Bone marrow (tissue), 2 donors: ENCODE measurements at regions not wholly inside any gene's neighbourhood (a gene's known extent, or its start where the extent isn't known, plus 50 kb on each side); places are given as distances from the start of the nearest gene placed in this dataset.

ENCODE experiments used
- DNase-seq, 2 donors: peaks; one replicate each; lab custom pipeline; 2025; lab: John Stamatoyannopoulos, UW

DNA sequence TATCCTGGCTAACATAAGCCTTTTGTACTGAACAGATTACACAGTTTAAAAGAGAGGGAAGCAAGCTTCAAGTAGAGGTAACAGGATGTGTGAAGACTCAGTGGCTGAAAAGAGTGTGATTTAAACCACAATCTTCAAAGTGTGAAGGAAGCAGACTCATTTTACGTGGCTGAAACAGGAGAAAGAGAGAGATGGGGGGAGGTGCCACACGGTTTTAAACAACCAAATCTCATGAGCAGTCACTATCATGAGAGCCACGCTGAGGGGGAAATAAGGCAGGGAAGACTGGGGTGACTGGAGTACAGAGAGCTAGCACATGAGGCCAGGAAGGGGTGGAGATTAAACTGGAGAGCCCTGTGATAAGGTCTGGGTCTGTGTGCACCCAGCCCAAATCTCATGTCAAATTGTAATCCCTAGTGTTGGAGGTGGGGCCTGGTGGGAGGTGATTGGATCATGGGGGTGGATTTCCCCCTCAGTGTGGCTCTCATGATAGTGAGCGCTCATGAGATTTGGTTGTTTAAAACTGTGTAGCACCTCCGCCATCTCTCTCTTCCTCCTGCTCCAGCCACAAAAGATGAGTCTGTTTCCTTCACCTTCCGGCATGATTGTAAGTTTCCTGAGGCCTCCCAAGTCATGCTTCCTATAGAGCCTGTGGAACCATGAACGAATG is 318.6 kb upstream of the CD180 start:
- no peak for DNase-seq

- no peak for DNase-seq
Measured at GRCh38 chr5:67512758-67513157, 316.2 kb upstream of the CD180 start.

DNA sequence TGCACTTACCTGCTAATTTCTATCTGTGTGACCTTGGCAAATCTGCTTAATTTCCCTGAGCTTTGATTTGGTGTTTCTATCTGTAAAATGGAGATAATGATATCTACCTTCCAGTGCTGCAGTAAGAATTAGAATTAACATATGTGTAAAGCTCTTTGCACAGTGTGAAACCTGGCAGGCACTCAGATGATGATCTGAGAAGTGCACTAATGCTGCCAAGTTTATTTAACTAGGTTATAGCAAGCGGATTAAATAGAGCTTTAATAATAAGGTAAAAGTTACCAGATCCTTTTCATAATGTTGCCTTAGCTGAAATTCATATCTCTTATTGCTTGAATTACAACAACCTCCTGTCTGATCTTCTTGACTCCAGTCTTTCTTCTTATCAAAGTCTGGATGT is 315.3 kb upstream of the CD180 start:
- no peak for DNase-seq

DNA sequence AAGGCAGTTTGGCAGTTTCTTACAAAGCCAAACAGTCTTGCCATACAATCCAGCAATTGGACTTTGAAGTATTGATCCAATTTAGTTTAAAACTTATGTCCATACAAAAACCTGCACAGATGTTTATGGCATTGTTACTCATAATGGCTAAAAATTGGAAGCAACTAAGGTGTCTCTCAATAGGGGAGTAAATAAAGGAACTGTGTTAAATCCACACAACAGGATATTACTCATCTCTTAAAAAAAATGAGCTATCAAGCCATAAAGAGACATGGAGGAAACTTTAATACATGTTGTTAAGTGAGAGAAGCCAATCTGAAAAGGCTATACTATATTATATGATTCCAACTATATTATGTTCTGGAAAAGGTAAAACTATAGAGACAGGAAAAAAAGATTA is 313.6 kb upstream of the CD180 start:
- DNase-seq: no peak

DNA sequence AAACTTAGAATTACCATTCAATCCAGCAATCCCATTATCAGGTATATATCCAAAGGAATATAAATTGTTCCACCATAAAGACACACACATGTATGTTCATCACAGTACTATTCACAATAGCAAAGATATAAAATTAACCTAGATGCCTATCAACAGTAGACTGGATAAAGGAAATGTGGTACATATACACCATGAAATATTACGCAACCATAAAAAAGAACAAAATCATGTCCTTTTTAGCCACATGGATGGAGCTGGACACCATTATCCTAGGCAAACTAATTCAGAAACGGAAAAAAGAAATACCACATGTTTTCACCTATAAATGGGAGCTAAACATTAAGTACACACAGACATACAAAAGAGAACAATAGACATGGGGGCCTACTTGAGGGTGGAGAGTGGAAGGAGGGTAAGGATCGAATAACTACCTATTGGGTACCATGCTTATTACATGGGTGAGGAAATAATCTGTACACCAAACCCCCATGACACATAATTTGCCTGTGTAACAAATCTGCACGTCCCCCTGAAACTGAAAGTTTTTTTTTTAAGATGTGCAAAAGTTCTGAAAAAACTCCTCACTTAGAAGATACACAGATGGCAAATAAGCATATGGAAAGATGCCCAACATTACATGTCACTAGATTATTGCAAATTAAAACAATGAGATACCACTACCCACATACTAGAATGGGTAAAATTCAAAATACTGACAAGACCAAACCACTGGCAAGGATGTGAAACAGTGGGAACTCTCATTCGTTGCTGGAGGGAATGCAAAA is 313.0 kb upstream of the CD180 start:
- DNase-seq: no peak

GRCh38 chr5:67506241-67506640 is 309.6 kb upstream of the CD180 start:
- no peak for DNase-seq

DNA sequence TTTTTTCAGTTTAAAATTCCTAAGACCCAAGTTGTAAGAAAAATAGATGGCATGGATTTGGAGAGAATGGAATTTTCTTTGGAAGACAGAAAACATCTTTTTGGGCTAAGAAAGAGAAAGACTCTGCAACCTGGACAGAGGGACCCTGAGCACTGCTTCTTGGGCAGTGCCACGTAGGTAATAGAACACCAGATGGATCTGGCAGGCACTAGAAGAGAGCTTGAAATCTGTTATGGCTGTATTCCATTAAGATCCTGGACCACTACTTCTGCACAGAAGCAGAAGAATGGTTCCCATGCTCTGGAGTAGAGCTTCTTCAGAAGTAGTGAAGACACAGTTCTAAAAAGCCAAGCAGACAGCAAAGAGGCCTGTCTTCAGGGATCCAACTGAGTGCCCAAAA is 306.4 kb upstream of the CD180 start:
- DNase-seq: no peak

DNA sequence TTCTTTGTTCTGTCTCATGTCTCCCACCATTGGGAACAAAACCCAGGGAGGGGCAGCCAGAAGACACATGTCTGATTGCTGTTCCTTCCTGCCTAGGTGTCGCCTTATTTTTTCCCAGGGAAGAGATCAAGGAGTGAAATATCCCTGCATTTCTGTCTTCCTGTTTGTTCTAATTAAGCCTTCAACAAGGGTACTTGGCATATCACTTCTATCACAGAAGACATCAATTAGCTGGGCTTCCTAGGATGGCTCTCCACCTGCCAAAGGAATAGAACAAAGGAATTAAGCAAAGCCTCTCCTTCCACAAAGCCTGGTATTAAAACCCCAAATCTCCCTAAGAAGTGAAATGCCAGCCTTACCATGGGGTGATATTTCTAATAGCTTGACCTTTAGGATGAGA is 299.5 kb upstream of the CD180 start:
- DNase-seq: no peak

- no peak for DNase-seq
Measured at GRCh38 chr5:67495072-67495471, 298.5 kb upstream of the CD180 start.

GRCh38 chr5:67494186-67494855 is 297.7 kb upstream of the CD180 start:
- DNase-seq: no peak

DNA sequence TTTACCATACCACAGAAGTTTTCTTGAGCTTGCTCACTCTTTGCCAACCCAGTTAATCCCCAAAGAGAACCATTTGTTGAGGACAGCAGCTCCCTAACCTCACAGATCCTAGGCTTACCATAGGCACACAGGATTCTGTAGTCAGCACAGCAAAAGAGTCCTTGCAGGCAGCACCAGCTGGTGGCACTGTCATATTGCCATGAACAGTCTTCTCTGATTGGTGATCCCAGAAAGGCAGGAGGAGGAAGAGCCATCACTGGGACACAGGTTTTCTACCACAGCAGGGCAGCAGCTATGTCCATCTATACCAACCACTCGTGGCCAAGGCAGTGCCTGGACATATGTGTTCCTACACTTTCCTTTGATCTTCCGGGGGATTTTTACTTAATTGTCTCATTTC is 297.1 kb upstream of the CD180 start:
- no peak for DNase-seq

DNA sequence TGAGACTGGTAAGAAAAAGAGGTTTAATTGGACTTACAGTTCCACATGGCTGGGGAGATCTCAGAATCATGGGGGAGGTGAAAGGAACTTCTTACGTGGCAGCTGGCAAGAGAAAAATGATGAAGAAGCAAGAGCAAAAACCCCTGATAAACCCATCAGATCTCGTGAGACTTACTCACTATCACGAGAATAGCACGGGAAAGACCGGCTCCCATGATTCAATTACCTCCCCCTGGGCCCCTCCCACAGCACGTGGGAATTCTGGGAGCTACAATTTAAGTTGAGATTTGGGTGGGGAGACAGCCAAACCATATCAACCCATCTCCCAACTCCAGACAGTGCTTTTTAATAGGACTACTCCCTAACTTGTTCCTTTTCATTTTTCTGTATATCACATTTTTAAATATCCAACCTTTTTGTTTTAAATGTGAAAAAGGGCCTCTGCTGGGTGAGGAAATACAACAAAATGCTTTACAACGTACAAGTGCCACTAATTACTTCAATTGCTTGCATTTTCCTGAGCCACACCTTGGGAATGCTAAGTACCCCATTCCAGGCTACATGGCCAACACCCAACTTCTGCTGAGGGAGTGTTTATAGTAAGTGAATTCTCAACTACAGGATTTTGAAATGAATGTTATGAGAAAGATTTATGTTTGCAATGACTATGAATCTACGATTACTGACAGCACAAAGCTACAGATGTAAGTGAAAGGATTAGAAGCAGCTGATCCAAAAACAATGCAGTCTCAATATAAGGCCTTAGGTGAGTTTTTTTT is 294.1 kb upstream of the CD180 start:
- no peak for DNase-seq

DNA sequence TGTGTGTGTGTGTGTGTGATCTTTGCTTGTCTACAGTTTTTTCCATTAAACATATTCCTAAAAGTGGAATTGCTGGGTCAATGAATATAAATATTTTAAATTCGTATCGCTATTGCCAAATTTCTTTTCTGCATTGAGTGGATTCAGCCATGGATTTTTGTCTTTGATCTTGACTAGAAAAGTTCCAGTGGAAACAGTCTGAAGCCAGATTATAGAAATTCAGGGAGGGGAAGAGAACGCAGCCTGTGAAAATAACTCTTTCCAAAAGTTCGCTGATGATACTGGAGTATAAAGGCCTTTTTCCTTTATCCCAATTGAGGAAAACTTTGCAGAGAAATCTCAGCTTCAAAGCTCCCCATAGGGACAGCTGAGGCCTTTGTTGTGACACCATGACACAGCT is 292.3 kb upstream of the CD180 start:
- no peak for DNase-seq

DNA sequence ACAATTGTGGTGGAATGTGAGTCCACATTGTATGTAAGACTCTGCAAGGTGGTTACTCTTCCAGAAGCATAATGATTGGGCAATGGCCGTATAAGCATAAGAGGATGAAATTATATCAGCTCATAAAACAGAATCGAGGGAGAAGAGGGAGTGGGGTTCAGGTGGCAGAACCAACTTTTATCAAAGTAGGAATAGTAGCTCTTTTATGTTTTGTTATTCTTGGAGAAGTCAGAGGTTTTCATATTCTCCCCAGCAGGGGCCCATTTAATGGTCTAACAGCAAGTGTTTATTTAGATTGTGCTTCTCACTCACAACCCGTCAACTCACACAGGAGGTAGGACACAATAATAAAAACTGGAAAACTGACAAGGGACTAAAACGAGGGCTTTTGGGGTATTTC is 291.3 kb upstream of the CD180 start:
- DNase-seq: no peak

GRCh38 chr5:67483453-67484030 is 286.9 kb upstream of the CD180 start:
- no peak for DNase-seq

- no peak for DNase-seq
Measured at GRCh38 chr5:67481362-67481761, 284.8 kb upstream of the CD180 start.

GRCh38 chr5:67478337-67478736 is 281.7 kb upstream of the CD180 start:
- no peak for DNase-seq

- DNase-seq: no peak
Measured at GRCh38 chr5:67476995-67477394, 280.4 kb upstream of the CD180 start.

DNA sequence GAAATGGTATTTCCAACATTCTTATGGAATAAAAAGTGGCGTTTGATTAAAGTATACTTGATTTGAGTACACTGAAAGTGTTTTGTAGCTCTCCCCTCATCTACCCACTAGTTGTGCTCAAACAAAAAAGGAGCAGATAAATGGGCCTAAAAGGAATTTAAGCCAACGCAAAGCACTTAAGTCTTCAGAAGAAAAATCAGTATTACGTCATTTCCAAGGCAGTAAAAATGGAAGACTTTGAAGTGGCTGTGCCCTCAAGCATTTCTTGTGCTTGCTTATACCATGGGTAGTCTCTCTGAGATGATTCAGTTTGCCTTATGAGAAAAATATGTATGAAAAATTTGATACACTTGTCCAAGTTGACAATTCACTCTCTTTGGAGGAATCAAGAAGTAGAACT is 279.9 kb upstream of the CD180 start:
- no peak for DNase-seq

- DNase-seq: no peak
Measured at GRCh38 chr5:67475489-67475888, 278.9 kb upstream of the CD180 start.

GRCh38 chr5:67474597-67475238 is 278.1 kb upstream of the CD180 start:
- no peak for DNase-seq

DNA sequence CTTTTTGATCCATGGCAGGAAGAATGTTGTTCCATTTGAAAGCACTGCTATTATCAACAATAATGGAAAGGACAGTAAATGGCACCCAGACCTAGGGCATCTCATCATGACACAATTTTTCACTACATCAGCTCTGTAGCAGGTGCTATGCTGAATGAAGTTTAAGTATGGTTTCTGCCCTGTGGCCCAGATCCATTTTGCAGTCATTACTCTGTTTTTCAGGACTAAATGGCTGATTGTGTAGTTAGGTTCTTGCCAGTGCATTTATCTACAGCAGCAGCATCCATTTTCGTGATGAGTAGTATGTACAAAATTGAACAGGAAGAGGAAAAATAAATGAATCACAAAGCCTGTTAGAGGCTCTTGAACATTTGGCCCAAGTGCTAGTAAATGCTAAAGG is 270.5 kb upstream of the CD180 start:
- DNase-seq: no peak
